ENCODE measurements at regions not wholly inside any gene's neighbourhood (a gene's known extent, or its start where the extent isn't known, plus 50 kb on each side); places are given as distances from the start of the nearest gene placed in this dataset.
"Not testable (repeated sequence)": the region's sequence is repeated elsewhere in the genome, so short reads cannot be mapped to it uniquely, and the experiment has no call there.

GRCh38 chr14:22178333-22178839 lies 410.6 kb downstream of the DAD1 start:
- DNase-seq (ENCODE audit: low read depth in 3 of 3, low spot score in 2 of 3): no peak

- DNase-seq (ENCODE audit: low read depth in 3 of 3, low spot score in 2 of 3): no peak
Observed at GRCh38 chr14:22177870-22178269, 411.2 kb downstream of the DAD1 start.

- DNase-seq (ENCODE audit: low read depth in 3 of 3, low spot score in 2 of 3): no peak
Observed at GRCh38 chr14:22176957-22177356, 412.1 kb downstream of the DAD1 start.

- DNase-seq (ENCODE audit: low read depth in 3 of 3, low spot score in 2 of 3): not testable (repeated sequence)
Observed at GRCh38 chr14:22175278-22175558, 413.8 kb downstream of the DAD1 start.

- DNase-seq (ENCODE audit: low read depth in 3 of 3, low spot score in 2 of 3): no peak
Observed at GRCh38 chr14:22174412-22175277, 414.4 kb downstream of the DAD1 start.

GRCh38 chr14:22168092-22168955 lies 420.7 kb downstream of the DAD1 start:
- no peak for DNase-seq (ENCODE audit: low read depth in 3 of 3, low spot score in 2 of 3)

GRCh38 chr14:22164616-22165015 lies 424.4 kb downstream of the DAD1 start:
- DNase-seq (ENCODE audit: low read depth in 3 of 3, low spot score in 2 of 3): no peak

GRCh38 chr14:22163051-22163450 lies 426.0 kb downstream of the DAD1 start:
- no peak for DNase-seq (ENCODE audit: low read depth in 3 of 3, low spot score in 2 of 3)

GRCh38 chr14:22159957-22160356 lies 429.1 kb downstream of the DAD1 start:
- DNase-seq (ENCODE audit: low read depth in 3 of 3, low spot score in 2 of 3): no peak

GRCh38 chr14:22159099-22159498 lies 429.9 kb downstream of the DAD1 start:
- DNase-seq (ENCODE audit: low read depth in 3 of 3, low spot score in 2 of 3): no peak

GRCh38 chr14:22158560-22158959 lies 430.5 kb downstream of the DAD1 start:
- DNase-seq (ENCODE audit: low read depth in 3 of 3, low spot score in 2 of 3): no peak

- DNase-seq (ENCODE audit: low read depth in 3 of 3, low spot score in 2 of 3): no peak
Observed at GRCh38 chr14:22155571-22155970, 433.5 kb downstream of the DAD1 start.

GRCh38 chr14:22152903-22153302 lies 436.1 kb downstream of the DAD1 start:
- no peak for DNase-seq (ENCODE audit: low read depth in 3 of 3, low spot score in 2 of 3)

GRCh38 chr14:22152161-22152870 lies 436.7 kb downstream of the DAD1 start:
- DNase-seq (ENCODE audit: low read depth in 3 of 3, low spot score in 2 of 3): no peak

- DNase-seq (ENCODE audit: low read depth in 3 of 3, low spot score in 2 of 3): no peak
Observed at GRCh38 chr14:22151121-22151520, 437.9 kb downstream of the DAD1 start.

- DNase-seq (ENCODE audit: low read depth in 3 of 3, low spot score in 2 of 3): no peak
Observed at GRCh38 chr14:22149058-22149457, 440.0 kb downstream of the DAD1 start.

GRCh38 chr14:22147716-22148115 lies 441.3 kb downstream of the DAD1 start:
- no peak for DNase-seq (ENCODE audit: low read depth in 3 of 3, low spot score in 2 of 3)

GRCh38 chr14:22143363-22143762 lies 445.7 kb downstream of the DAD1 start:
- no peak for DNase-seq (ENCODE audit: low read depth in 3 of 3, low spot score in 2 of 3)

GRCh38 chr14:22140633-22141032 lies 448.4 kb downstream of the DAD1 start:
- DNase-seq (ENCODE audit: low read depth in 3 of 3, low spot score in 2 of 3): no peak

GRCh38 chr14:22131749-22132476 lies 457.1 kb downstream of the DAD1 start:
- DNase-seq (ENCODE audit: low read depth in 3 of 3, low spot score in 2 of 3): no peak

All from right renal cortex interstitium (tissue), 3 donors.